NOMO-1 treated with DMSO at 0.1 percent for 48 hours (cell line): ENCODE measurements at regions not wholly inside any gene's neighbourhood (a gene's known extent, or its start where the extent isn't known, plus 50 kb on each side); places are given as distances from the start of the nearest gene placed in this dataset.
"Not testable (repeated sequence)": the region's sequence is repeated elsewhere in the genome, so short reads cannot be mapped to it uniquely, and the experiment has no call there.

Source experiments
- DNase-seq: peaks from one replicate; lab custom pipeline; 2025; ENCODE audit not compliant: unreplicated experiment; lab: John Stamatoyannopoulos, UW

- DNase-seq, result no peak
These were observed 227.4 kb upstream of the AZI2 start for GRCh38 chr3:28575746-28576613.

DNA sequence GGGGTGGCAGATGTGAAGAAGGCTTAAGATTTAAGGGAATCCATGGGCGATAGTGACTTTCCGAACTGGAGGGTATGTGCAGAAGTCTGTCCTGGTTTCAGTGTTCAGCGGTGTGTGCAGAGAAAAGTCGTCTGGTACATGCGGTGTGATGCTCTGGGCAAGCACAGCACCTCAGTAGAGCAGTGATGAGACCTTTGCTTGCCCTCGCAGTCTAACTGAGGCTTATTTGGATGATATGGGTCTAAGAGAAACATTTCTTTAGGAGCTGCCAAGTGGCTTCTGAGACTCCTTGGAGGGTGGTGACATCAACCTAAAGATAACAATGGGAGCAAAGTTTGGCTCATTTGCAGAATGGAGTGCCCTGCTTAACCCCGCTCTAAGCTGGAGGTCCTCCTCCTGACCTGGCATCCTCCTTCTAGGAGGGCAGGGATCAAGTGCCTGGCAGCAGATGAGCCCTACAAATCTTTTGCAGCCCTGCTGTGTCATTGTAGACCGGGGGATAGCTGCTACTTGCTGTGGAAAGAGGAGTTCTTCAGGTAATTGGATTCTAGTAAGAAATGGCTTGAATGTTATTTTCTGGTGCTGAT lies 228.1 kb upstream of the AZI2 start:
- no peak for DNase-seq

DNA sequence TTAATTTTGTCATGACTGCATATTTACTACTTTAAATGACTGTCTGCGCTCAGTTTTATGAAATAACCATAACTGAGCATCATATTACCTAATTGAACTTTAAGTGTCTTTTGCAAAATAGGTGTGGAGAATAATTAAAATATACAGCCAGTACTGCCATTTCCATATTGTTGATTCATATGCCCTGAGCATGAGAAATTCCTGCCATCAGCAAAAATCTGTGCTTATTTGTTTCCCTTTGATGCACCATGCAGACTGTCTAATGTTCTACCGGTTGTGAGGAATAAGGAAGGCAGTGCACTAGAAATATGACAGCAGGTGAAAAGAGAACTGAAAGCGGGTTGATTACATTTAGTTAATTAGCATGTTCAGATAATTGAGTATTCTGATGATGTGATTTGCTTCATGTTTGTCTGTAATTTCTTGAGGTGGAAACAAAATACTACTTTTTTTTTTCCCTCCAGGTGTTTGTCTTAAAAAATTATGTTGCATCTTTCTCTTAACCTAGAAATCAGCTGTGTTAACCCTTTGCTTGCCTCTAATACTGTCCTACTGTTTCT lies 229.4 kb upstream of the AZI2 start:
- DNase-seq, result no peak

DNA sequence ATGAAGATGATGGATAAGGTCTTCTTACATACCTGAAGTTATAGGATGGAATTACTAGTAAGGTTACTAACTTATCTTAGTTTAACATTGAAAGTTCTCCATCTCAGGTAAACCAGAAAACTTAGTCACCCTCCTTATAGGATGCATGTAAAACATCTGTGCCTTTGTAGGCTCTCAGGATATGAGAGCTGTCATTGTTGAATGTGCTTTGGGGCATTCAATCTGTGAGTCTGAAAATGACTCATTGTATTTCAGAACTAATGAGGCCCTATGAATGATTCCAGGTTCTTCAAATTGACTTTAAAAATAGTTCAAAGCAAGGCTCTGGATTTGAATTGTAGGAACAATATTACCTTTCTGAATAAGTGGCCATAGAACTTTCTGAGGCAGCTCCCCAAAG lies 237.7 kb upstream of the AZI2 start:
- DNase-seq, result no peak

GRCh38 chr3:28587723-28588122 lies 239.1 kb upstream of the AZI2 start:
- DNase-seq, result no peak

- DNase-seq, result peak; percentile 5
These were observed 241.6 kb upstream of the AZI2 start for GRCh38 chr3:28590216-28590615.

DNA sequence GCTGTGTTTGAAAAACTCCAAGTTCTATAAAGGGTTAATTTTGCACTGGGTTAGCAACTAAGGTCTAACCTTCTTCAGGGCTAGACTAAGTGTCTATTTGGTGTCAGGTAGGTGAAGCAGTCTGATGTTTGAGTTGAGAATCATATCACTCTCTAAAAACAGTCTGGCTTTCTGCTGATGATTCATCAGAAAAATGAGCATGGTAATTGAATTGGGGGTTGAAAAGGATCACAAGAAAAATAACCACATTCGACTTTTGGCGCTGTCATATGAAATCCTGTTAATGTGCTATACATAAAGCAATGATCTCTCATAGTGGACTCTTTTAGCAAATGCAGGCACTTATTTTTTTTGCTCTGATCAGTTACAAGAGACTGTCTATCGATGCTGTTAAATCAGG lies 242.2 kb upstream of the AZI2 start:
- DNase-seq, result no peak

DNA sequence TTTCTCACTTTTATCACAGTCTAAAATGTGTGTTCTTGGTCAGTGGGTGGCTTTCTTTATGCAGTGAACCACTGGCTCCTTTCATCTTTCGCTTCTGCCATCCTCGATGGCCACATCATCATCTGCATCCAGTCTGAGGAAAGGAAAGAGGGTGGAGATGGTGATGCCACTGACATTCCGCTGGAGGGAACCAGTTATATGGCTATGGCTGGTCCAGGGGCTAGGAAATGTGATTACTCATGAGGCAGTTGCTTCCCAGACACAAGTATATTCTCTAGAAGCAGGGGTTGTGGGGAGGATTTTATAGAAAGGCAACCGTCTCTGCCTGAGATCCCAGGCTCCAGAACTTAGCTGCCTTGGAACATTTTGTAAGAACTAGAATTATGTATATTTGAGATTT lies 246.7 kb upstream of the AZI2 start:
- no peak for DNase-seq

- DNase-seq, result no peak
These were observed 248.8 kb upstream of the AZI2 start for GRCh38 chr3:28597452-28597851.

DNA sequence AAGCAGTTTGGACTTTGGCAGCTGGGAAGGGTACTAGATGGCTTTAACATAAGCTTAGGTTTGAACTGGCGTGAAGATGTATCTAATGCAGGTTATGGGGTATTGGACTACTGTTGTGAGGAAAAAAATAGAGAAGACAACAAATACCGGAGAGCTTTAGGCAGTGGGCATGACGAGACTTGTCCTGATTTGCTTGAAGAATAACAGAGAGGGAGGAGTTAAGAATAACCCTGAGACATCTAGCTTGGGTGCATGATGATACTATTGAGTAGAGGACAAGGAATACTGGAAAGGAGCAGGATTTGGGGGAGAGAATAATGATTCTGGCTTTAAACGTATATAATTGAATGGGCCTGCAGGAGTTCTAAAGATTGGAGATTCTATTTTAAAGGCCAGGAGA lies 249.5 kb upstream of the AZI2 start:
- no peak for DNase-seq

DNA sequence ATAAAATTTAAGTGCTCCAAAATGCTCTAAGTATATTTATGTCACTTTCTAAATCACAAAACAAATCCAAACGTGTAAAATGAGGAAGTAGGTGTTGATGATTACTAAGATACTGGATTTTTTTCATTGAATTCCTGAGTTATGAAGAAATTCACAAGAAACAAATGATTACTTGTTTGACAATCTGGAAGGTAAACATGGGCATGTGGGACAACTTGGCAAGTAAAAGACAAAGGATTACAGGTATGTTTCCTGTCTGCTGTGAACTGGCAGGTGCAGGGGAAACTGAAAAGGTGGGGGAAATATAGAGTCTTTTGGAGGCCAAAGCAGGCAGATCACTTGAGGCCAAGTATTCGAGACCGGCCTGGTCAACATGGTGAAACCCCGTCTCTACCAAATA lies 252.7 kb upstream of the AZI2 start:
- DNase-seq, result no peak

GRCh38 chr3:28606283-28606682 lies 257.7 kb upstream of the AZI2 start:
- DNase-seq, result no peak

- DNase-seq, result no peak
These were observed 263.6 kb upstream of the AZI2 start for GRCh38 chr3:28612232-28612631.

DNA sequence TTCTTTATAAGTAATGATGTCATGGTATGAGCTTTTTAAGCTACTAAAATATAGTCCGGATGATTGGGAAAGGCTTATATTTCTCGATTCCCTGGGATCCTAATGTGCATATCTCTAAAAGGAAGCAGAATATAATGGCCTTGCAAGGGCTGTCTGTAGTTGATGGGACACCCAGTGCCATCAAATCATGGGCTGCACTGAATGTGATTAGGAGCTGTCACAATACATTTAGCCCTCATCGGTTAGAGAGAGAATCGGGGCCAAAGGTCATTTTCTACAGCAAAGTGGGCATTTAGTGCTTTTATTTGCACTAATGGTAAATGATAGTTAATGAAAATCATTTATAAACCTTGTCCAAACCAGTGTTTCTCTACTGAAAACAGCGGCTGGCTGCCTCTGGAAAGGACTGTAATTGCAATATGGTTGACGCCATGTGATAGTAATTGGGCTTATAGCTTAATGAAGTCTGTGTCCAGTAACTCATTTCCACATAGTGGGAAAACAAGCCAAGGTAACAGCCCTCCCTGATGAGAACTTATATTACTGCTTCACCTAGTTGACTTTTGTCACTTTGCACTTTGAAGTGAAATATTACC lies 265.0 kb upstream of the AZI2 start:
- DNase-seq, result no peak

- no peak for DNase-seq
These were observed 266.4 kb upstream of the AZI2 start for GRCh38 chr3:28615071-28615470.

GRCh38 chr3:28615971-28616370 lies 267.3 kb upstream of the AZI2 start:
- DNase-seq, result no peak

DNA sequence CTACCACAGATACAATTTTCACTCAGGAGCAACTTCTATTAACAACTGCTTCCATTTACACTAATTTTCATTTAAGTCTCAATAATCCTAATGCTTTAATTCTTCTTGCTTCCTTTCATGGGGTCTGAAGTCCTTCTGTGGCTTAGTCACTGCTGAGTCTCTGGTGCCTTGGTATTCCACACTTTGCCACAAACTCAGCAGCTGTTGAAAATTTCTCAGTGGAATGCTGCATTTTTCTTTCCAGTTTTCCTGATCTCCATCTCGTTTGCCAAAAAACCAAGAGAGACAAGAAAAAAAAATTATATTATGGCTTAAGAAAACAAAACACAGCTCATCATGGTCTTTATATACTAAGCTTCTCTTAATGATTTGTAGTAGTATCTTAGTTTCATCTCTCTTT lies 269.2 kb upstream of the AZI2 start:
- DNase-seq, result no peak

GRCh38 chr3:28623106-28623505 lies 274.5 kb upstream of the AZI2 start:
- DNase-seq, result no peak

GRCh38 chr3:28624084-28624483 lies 275.5 kb upstream of the AZI2 start:
- no peak for DNase-seq

DNA sequence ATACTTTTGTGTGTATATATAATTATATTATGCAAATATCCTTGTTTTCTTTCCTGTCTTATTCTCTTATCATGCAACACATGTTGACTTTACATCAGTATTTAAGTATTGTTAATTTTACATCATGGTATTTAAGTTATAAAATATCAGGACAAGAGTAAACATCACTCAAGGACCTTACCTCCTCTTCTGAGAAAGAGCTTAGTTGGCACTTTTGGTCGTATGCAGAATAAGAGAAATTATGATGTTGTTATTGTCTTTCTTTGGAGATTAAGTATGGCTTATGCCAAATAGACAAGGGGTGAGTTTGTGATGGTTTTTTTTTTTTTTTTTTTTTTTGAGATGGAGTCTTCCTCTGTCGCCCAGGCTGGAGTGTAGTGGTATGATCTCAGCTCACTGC lies 279.2 kb upstream of the AZI2 start:
- DNase-seq, result not testable (repeated sequence)

DNA sequence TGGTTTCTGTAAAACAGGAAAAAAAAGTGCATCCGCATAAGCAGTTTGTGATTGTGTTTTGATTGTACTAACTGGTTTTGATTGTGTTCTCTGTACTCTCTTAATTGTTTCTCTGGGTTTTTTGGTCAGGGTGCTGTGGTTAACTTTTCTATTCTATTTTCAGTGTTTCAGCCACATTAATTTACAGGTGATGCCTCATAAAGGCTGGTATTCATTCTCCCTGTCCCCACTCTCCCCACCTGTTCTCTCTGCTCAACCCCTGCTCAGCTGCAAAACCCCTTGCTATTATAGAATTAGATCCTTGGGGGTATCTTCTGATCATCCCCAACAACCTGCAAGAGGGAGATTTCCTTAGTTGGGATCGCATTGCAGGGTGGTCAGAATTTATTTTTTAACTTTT lies 285.4 kb upstream of the AZI2 start:
- no peak for DNase-seq

DNA sequence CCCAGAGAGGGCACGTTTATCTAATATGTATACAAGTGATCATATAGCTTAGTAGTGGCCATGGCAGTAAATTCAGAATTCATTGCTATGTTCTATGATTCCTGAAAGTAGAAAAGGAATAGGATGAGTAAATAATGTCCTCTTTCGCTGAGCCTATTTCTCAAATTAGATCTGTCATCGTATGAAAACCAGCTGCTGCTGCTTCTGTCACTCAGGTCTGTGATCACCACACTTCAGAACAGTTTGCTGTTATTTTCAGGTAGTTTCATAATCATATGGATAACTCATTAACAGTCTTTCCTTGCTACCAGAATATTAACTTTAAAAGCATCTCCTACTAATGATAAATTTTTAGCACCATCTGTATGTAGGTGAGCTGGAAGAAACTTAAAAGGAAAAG lies 289.1 kb upstream of the AZI2 start:
- DNase-seq, result no peak
